Keratinocyte (primary cell): ENCODE measurements at regions not wholly inside any gene's neighbourhood (a gene's known extent, or its start where the extent isn't known, plus 50 kb on each side); places are given as distances from the start of the nearest gene placed in this dataset.

Experiments
- DNase-seq: peaks from one replicate; pipeline ENCODE4 v3.0.0-alpha.2; 2011; ENCODE audit warnings: low read depth, missing footprints, low spot score
- FAIRE-seq: peaks from 2 replicates; lab custom pipeline; 2011; peaks lifted over from hg19 to GRCh38; lab: Jason Lieb, UNC
- H2AFZ ChIP-seq: 2 replicates; pipeline ENCODE4 v1.6.0; 2012; ENCODE audit warnings: low read length, control low read depth, inconsistent platforms; ENCODE audit not compliant: control insufficient read depth
- H3K27ac ChIP-seq: 2 replicates; pipeline ENCODE4 v1.5.1; 2011; ENCODE audit warnings: low read length; ENCODE audit not compliant: control insufficient read depth, insufficient read depth
- H3K27me3 ChIP-seq: 3 replicates; pipeline ENCODE4 v1.6.0; 2011; ENCODE audit warnings: low read length; ENCODE audit not compliant: control insufficient read depth, insufficient read depth; ENCODE audit errors: extremely low read depth
- H3K36me3 ChIP-seq, 2 experiments: 2 replicates in 1 of 2; 3 replicates in 1 of 2; pipeline ENCODE4 v1.5.1; 2011; ENCODE audit warnings: low read length in 2 of 2, mild to moderate bottlenecking in 1 of 2; ENCODE audit not compliant: control insufficient read depth in 2 of 2, insufficient read depth in 2 of 2; ENCODE audit errors: extremely low read depth in 1 of 2
- H3K4me1 ChIP-seq: 3 replicates; pipeline ENCODE4 v1.5.1; 2011; ENCODE audit warnings: low read length; ENCODE audit not compliant: control insufficient read depth, insufficient read depth; ENCODE audit errors: extremely low read depth
- H3K4me2 ChIP-seq: 3 replicates; pipeline ENCODE4 v1.6.0; 2011; ENCODE audit warnings: low read depth, low read length; ENCODE audit not compliant: control insufficient read depth, insufficient read depth; ENCODE audit errors: extremely low read depth
- H3K4me3 ChIP-seq, 3 experiments: fragments of 200-600 bp in 1 of 3; sonication (generic) in 1 of 3; 2 replicates in 2 of 3; 3 replicates in 1 of 3; pipeline ENCODE4 v1.5.1; 2011 to 2016; ENCODE audit warnings: low read length in 3 of 3, mild to moderate bottlenecking in 3 of 3, control low read depth in 2 of 3, inconsistent platforms in 1 of 3, low read depth in 1 of 3, mixed read lengths in 1 of 3, mixed run types in 1 of 3, moderate library complexity in 1 of 3; ENCODE audit not compliant: control insufficient read depth in 2 of 3, insufficient read depth in 2 of 3; ENCODE audit errors: extremely low read depth in 1 of 3
- H3K79me2 ChIP-seq: 2 replicates; pipeline ENCODE4 v1.6.0; 2012; ENCODE audit warnings: low read length; ENCODE audit not compliant: control insufficient read depth, insufficient read depth
- H3K9ac ChIP-seq: 3 replicates; pipeline ENCODE4 v1.6.0; 2011; ENCODE audit warnings: low read length; ENCODE audit not compliant: control insufficient read depth, insufficient read depth; ENCODE audit errors: extremely low read depth
- H3K9me1 ChIP-seq: 3 replicates; pipeline ENCODE4 v1.6.0; 2011; ENCODE audit warnings: low read length; ENCODE audit not compliant: control insufficient read depth, insufficient read depth; ENCODE audit errors: extremely low read depth
- H3K9me3 ChIP-seq: 2 replicates; pipeline ENCODE4 v1.5.1; 2012; ENCODE audit warnings: low read depth, low read length; ENCODE audit not compliant: control insufficient read depth
- H4K20me1 ChIP-seq: 3 replicates; pipeline ENCODE4 v1.6.0; 2011; ENCODE audit warnings: low read length; ENCODE audit not compliant: control insufficient read depth, insufficient read depth; ENCODE audit errors: extremely low read depth
- EZH2 ChIP-seq: IDR thresholded peaks from one replicate; pipeline ENCODE4 v1.6.1; 2012; ENCODE audit warnings: inconsistent platforms, mild to moderate bottlenecking, low read length, moderate library complexity
- dilution Hi-C: fragments of 300-500 bp; cut with MboI; formaldehyde crosslinking; loops from one replicate; pipeline ENCODE4 v1.7.0; 2020; ENCODE audit warnings: low sequenced_read_pairs; ENCODE audit not compliant: extremely low pct_ligation_motif_present
- TF ChIP-seq, protein P1 (sequence below), 3 experiments: IDR thresholded peaks in 1 of 3; conservative IDR thresholded peaks in 1 of 3; optimal IDR thresholded peaks in 1 of 3; 2 replicates in 2 of 3; 3 replicates in 1 of 3; pipeline versions ENCODE3 to v1.5.1; 2011; ENCODE audit warnings: low read length in 3 of 3, mild to moderate bottlenecking in 3 of 3, moderate library complexity in 2 of 3, control low read depth in 1 of 3, inconsistent platforms in 1 of 3; ENCODE audit not compliant: insufficient read depth in 2 of 3; ENCODE audit errors: extremely low read depth in 1 of 3

DNA sequence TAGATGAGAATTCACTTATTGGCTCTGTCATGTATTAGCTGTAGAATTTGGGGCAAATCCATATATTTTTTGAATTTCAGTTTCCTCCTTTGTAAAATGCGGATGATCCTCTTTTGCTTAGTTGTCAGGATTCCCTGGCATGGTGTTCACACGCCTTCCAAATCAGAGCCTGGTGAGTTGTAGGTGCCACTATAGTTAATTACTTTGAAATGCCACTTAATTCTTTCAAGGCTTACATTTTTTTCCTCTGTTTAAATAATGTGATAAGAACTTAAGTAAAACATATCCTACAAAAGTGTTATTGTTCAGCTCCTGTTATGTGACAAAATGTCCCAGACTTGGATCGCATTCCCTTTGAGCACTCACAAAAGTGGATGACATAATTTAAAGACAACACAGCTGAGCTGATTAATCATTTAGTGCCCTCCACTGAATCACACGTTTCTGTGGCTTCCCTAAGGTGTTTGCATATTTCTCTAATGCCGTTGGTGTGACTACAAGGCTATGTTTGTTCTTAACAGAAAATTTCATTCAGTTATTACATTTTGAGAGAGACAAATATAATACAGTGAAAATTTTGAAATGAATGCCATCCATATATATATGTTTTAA lies 471.2 kb upstream of the CHST9 start:
- no peaks in the 10 kb centered on the region for H3K79me2 ChIP-seq
- H3K9ac ChIP-seq, result no peak overlapping the region
- no peaks in the 10 kb centered on the region for H3K36me3 ChIP-seq
- H4K20me1 ChIP-seq, result no peaks in the 10 kb centered on the region
- no peak for TF ChIP-seq EZH2
- TF ChIP-seq, protein P1, sequence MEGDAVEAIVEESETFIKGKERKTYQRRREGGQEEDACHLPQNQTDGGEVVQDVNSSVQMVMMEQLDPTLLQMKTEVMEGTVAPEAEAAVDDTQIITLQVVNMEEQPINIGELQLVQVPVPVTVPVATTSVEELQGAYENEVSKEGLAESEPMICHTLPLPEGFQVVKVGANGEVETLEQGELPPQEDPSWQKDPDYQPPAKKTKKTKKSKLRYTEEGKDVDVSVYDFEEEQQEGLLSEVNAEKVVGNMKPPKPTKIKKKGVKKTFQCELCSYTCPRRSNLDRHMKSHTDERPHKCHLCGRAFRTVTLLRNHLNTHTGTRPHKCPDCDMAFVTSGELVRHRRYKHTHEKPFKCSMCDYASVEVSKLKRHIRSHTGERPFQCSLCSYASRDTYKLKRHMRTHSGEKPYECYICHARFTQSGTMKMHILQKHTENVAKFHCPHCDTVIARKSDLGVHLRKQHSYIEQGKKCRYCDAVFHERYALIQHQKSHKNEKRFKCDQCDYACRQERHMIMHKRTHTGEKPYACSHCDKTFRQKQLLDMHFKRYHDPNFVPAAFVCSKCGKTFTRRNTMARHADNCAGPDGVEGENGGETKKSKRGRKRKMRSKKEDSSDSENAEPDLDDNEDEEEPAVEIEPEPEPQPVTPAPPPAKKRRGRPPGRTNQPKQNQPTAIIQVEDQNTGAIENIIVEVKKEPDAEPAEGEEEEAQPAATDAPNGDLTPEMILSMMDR (optimal IDR thresholded peaks at IDR 0.05 in 1 of 3, IDR thresholded peaks at IDR 0.05 in 1 of 3, conservative IDR thresholded peaks at IDR 0.05 in 1 of 3; ENCODE audit: extremely low read depth in 1 of 3, insufficient read depth in 2 of 3, low read length in 3 of 3), result no peak
- H3K4me3 ChIP-seq, result no peak overlapping the region
- no peak overlapping the region for H2AFZ ChIP-seq
- no peaks in the 10 kb centered on the region for H3K9me3 ChIP-seq
- dilution Hi-C loops, result no loop called here
- H3K27me3 ChIP-seq, result no peaks in the 10 kb centered on the region
- FAIRE-seq (peak; percentile 55), DNase-seq (peak; percentile 5)
- H3K27ac ChIP-seq, result no peak overlapping the region
- no peaks in the 10 kb centered on the region for H3K4me1 ChIP-seq
- H3K9me1 ChIP-seq, result no peaks in the 10 kb centered on the region
- no peak overlapping the region for H3K4me2 ChIP-seq

DNA sequence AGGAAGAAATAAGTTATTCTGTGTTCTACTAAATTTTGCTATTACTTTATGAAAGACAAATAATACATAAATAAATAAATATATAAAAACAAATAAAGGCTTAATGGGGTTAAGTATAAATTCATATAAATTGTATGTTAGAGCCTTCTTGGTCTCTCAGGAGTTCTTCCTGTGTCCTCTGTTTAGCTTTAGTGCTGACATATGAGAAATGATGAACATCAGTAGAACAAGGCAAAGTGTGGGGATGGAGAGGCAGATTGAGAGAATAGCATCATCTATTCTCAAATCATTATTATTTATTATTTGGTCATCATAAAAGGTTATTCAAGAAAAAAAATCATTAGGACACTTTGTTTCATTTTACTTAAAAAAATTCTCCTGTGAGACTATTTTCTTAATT lies 468.1 kb upstream of the CHST9 start:
- Histone ChIP-seq H3K4me2 (no peak overlapping the region), H3K9me3 (no peaks in the 10 kb centered on the region), H3K9me1 (no peaks in the 10 kb centered on the region), H3K27ac (no peak overlapping the region), H3K79me2 (no peaks in the 10 kb centered on the region), H3K36me3 (no peaks in the 10 kb centered on the region), H2AFZ (no peak overlapping the region), H3K27me3 (no peaks in the 10 kb centered on the region), H3K4me3 (no peak overlapping the region), H3K9ac (no peak overlapping the region), H4K20me1 (no peaks in the 10 kb centered on the region), H3K4me1 (no peaks in the 10 kb centered on the region)
- DNase-seq (no peak), FAIRE-seq (no peak)
- dilution Hi-C loops, result no loop called here
- no peak for TF ChIP-seq EZH2
- TF ChIP-seq, protein P1 (optimal IDR thresholded peaks at IDR 0.05 in 1 of 3, IDR thresholded peaks at IDR 0.05 in 1 of 3, conservative IDR thresholded peaks at IDR 0.05 in 1 of 3; ENCODE audit: extremely low read depth in 1 of 3, insufficient read depth in 2 of 3, low read length in 3 of 3), result no peak
